GM21360 (cell line): ENCODE measurements at regions not wholly inside any gene's neighbourhood (a gene's known extent, or its start where the extent isn't known, plus 50 kb on each side); places are given as distances from the start of the nearest gene placed in this dataset.
"Not testable (repeated sequence)": the region's sequence is repeated elsewhere in the genome, so short reads cannot be mapped to it uniquely, and the experiment has no call there.

Experiments used
- ATAC-seq: cut with Tn5 transposase; IDR thresholded peaks from one replicate; pipeline ENCODE4 v1.9.1; 2021; ENCODE audit warnings: mild to moderate bottlenecking, moderate library complexity; ENCODE audit not compliant: unreplicated experiment

GRCh38 chr2:145757503-145758246 is 1237.8 kb upstream of the ZEB2 start:
- ATAC-seq: no peak

GRCh38 chr2:145755019-145755837 is 1235.3 kb upstream of the ZEB2 start:
- ATAC-seq: no peak

GRCh38 chr2:145753966-145754365 is 1234.0 kb upstream of the ZEB2 start:
- ATAC-seq: no peak

GRCh38 chr2:145753041-145753608 is 1233.2 kb upstream of the ZEB2 start:
- ATAC-seq: no peak

GRCh38 chr2:145752091-145752806 is 1232.3 kb upstream of the ZEB2 start:
- peak; percentile 29 for ATAC-seq

GRCh38 chr2:145751629-145752028 is 1231.7 kb upstream of the ZEB2 start:
- peak; percentile 89 for ATAC-seq

- ATAC-seq: no peak
Measured at GRCh38 chr2:145751155-145751554, 1231.2 kb upstream of the ZEB2 start.

GRCh38 chr2:145750612-145751011 is 1230.7 kb upstream of the ZEB2 start:
- no peak for ATAC-seq

- ATAC-seq: no peak
Measured at GRCh38 chr2:145750144-145750543, 1230.2 kb upstream of the ZEB2 start.

GRCh38 chr2:145749556-145749955 is 1229.6 kb upstream of the ZEB2 start:
- ATAC-seq: no peak

GRCh38 chr2:145748927-145749326 is 1229.0 kb upstream of the ZEB2 start:
- peak; percentile 59 for ATAC-seq

- ATAC-seq: no peak
Measured at GRCh38 chr2:145747715-145748114, 1227.8 kb upstream of the ZEB2 start.

- not testable (repeated sequence) for ATAC-seq
Measured at GRCh38 chr2:145745387-145745721, 1225.4 kb upstream of the ZEB2 start.

GRCh38 chr2:145744541-145745386 is 1224.8 kb upstream of the ZEB2 start:
- peak; percentile 85 for ATAC-seq

GRCh38 chr2:145743011-145743410 is 1223.1 kb upstream of the ZEB2 start:
- ATAC-seq: no peak

- ATAC-seq: no peak
Measured at GRCh38 chr2:145741636-145742035, 1221.7 kb upstream of the ZEB2 start.

GRCh38 chr2:145741181-145741580 is 1221.3 kb upstream of the ZEB2 start:
- ATAC-seq: no peak

GRCh38 chr2:145740302-145740701 is 1220.4 kb upstream of the ZEB2 start:
- ATAC-seq: no peak

- ATAC-seq: peak; percentile 93
Measured at GRCh38 chr2:145739681-145740080, 1219.8 kb upstream of the ZEB2 start.

GRCh38 chr2:145736871-145737270 is 1217.0 kb upstream of the ZEB2 start:
- no peak for ATAC-seq
